SK-N-SH (cell line): ENCODE measurements at regions not wholly inside any gene's neighbourhood (a gene's known extent, or its start where the extent isn't known, plus 50 kb on each side); places are given as distances from the start of the nearest gene placed in this dataset.

Experiments
- CTCF ChIA-PET: fragments of 300-600, 350-600 bp; formaldehyde crosslinking; extraction: SDS; loops from one replicate; lab custom pipeline; 2021; lab: Yijun Ruan, JAX
- POLR2A ChIA-PET: fragments of 350-600 bp; sonication (Branson Sonifier 250); formaldehyde crosslinking; extraction: SDS; loops from one replicate; lab custom pipeline; 2020; ENCODE audit warnings: antibody characterized with exemption, inconsistent platforms; lab: Yijun Ruan, JAX
- DNase-seq: peaks from one replicate; pipeline ENCODE4 v3.0.0; 2012
- H2AFZ ChIP-seq: fragments of 200-600 bp; sonication (generic); 2 replicates; pipeline ENCODE4 v1.8.1; 2016; ENCODE audit warnings: antibody characterized with exemption, mild to moderate bottlenecking, low read depth
- H3F3A ChIP-seq: fragments of 200-600 bp; sonication (generic); replicated peaks from 2 replicates; pipeline ENCODE3; 2016; ENCODE audit warnings: antibody characterized with exemption, mild to moderate bottlenecking; ENCODE audit not compliant: insufficient read depth
- H3K27ac ChIP-seq, 2 experiments: fragments of 200-500 bp in 1 of 2; fragments of 200-600 bp in 1 of 2; sonication (Bioruptor generic) in 1 of 2; sonication (generic), shearing (Covaris generic) in 1 of 2; 2 replicates each; pipeline versions ENCODE4 v1.5.1 to v1.6.1; 2014 to 2016; ENCODE audit warnings: low read depth in 2 of 2, inconsistent platforms in 1 of 2, low read length in 1 of 2, mild to moderate bottlenecking in 1 of 2, mixed read lengths in 1 of 2
- H3K27me3 ChIP-seq: fragments of 200-600 bp; sonication (generic), shearing (Covaris generic); 2 replicates; pipeline ENCODE4 v1.6.1; 2016; ENCODE audit warnings: mixed run types; ENCODE audit not compliant: insufficient read depth
- H3K36me3 ChIP-seq, 2 experiments: fragments of 200-500 bp in 1 of 2; fragments of 200-600 bp in 1 of 2; sonication (Bioruptor generic) in 1 of 2; sonication (generic) in 1 of 2; replicated peaks in 1 of 2; 2 replicates each; pipeline versions ENCODE3 to v1.5.1; 2014 to 2016; ENCODE audit warnings: low read length in 1 of 2, mild to moderate bottlenecking in 1 of 2; ENCODE audit not compliant: insufficient read depth in 2 of 2, control insufficient read depth in 1 of 2
- H3K4me1 ChIP-seq, 2 experiments: fragments of 200-500 bp in 1 of 2; fragments of 200-600 bp in 1 of 2; sonication (Bioruptor generic) in 1 of 2; sonication (generic), shearing (Covaris generic) in 1 of 2; 2 replicates each; pipeline versions ENCODE4 v1.5.1 to v1.6.1; 2014 to 2016; ENCODE audit warnings: low read depth in 1 of 2, low read length in 1 of 2, mixed run types in 1 of 2; ENCODE audit not compliant: insufficient read depth in 2 of 2, control insufficient read depth in 1 of 2
- H3K4me2 ChIP-seq: fragments of 200-600 bp; sonication (generic), shearing (Covaris generic); 2 replicates; pipeline ENCODE4 v1.6.1; 2017; ENCODE audit warnings: mixed run types
- H3K4me3 ChIP-seq, 2 experiments: fragments of 200-500 bp in 1 of 2; fragments of 200-600 bp in 1 of 2; sonication (Bioruptor generic) in 1 of 2; sonication (generic), shearing (Covaris generic) in 1 of 2; 2 replicates each; pipeline versions ENCODE4 v1.5.1 to v1.8.1; 2014 to 2016; ENCODE audit warnings: low read depth in 2 of 2, inconsistent platforms in 1 of 2, low read length in 1 of 2, mild to moderate bottlenecking in 1 of 2, mixed read lengths in 1 of 2, moderate library complexity in 1 of 2
- H3K79me2 ChIP-seq: fragments of 200-600 bp; sonication (generic); 2 replicates; pipeline ENCODE4 v1.8.1; 2017; ENCODE audit warnings: mild to moderate bottlenecking; ENCODE audit not compliant: insufficient read depth
- H3K9ac ChIP-seq: fragments of 200-600 bp; sonication (generic); 2 replicates; pipeline ENCODE4 v1.6.1; 2017; ENCODE audit warnings: mixed run types
- H3K9me2 ChIP-seq: fragments of 200-600 bp; sonication (generic); 2 replicates; pipeline ENCODE4 v1.6.1; 2017; ENCODE audit warnings: mixed run types
- H3K9me3 ChIP-seq: fragments of 200-600 bp; sonication (generic); 2 replicates; pipeline ENCODE4 v1.6.1; 2017; ENCODE audit warnings: mixed run types, mild to moderate bottlenecking, moderate library complexity
- H4K20me1 ChIP-seq: fragments of 200-600 bp; sonication (generic); 2 replicates; pipeline ENCODE4 v1.6.1; 2017; ENCODE audit warnings: mild to moderate bottlenecking, mixed run types; ENCODE audit not compliant: insufficient read depth
- ELF1 ChIP-seq: IDR thresholded peaks from 2 replicates; pipeline ENCODE4 v1.4.0; 2012
- FOXJ3 ChIP-seq: sonication (generic); formaldehyde crosslinking; IDR thresholded peaks from 2 replicates; pipeline ENCODE4 v1.5.1; 2020; ENCODE audit warnings: mild to moderate bottlenecking, missing genetic modification reagents
- FOXM1 ChIP-seq: IDR thresholded peaks from 2 replicates; pipeline ENCODE4 v1.4.0; 2012; ENCODE audit warnings: low read depth, mild to moderate bottlenecking
- JUND ChIP-seq: IDR thresholded peaks from 2 replicates; pipeline ENCODE4 v1.4.0; 2012
- MEF2A ChIP-seq: IDR thresholded peaks from 2 replicates; pipeline ENCODE4 v1.4.0; 2012; ENCODE audit warnings: low read depth, borderline replicate concordance
- MXI1 ChIP-seq: IDR thresholded peaks from 2 replicates; pipeline ENCODE4 v1.6.1; 2012; ENCODE audit warnings: mild to moderate bottlenecking, low read depth, low read length, improper control_type of control experiment
- POLR2AphosphoS5 ChIP-seq: IDR thresholded peaks from 2 replicates; pipeline ENCODE4 v1.6.1; 2012; ENCODE audit warnings: low read depth, low read length
- RAD21 ChIP-seq: IDR thresholded peaks from 2 replicates; pipeline ENCODE4 v1.6.1; 2012; ENCODE audit warnings: mild to moderate bottlenecking, low read length
- RFX5 ChIP-seq: IDR thresholded peaks from 2 replicates; pipeline ENCODE4 v1.6.1; 2012; ENCODE audit warnings: mild to moderate bottlenecking, improper control_type of control experiment, low read length
- SMC3 ChIP-seq: IDR thresholded peaks from 2 replicates; pipeline ENCODE4 v1.6.1; 2012; ENCODE audit warnings: low read depth, low read length, improper control_type of control experiment
- TAF1 ChIP-seq: IDR thresholded peaks from 2 replicates; pipeline ENCODE4 v1.6.1; 2012; ENCODE audit warnings: low read depth, mild to moderate bottlenecking, low read length, moderate library complexity, borderline replicate concordance
- TCF12 ChIP-seq: IDR thresholded peaks from 2 replicates; pipeline ENCODE4 v1.4.0; 2012
- YY1 ChIP-seq: IDR thresholded peaks from 2 replicates; pipeline ENCODE4 v1.4.0; 2012; ENCODE audit warnings: low read depth, mild to moderate bottlenecking
- WGBS: methylation state at CpG from one replicate; pipeline ENCODE4 v1.1.6; 2017; ENCODE audit warnings: low lambda C conversion rate; 5-methylcytosine and 5-hydroxymethylcytosine counted together
- TF ChIP-seq, protein P1 (sequence below): IDR thresholded peaks from 2 replicates; pipeline ENCODE4 v1.4.0; 2012; ENCODE audit warnings: low read depth, borderline replicate concordance
- TF ChIP-seq, protein P2 (sequence below): IDR thresholded peaks from 2 replicates; pipeline ENCODE4 v1.4.0; 2012; ENCODE audit warnings: low read depth, borderline replicate concordance
- TF ChIP-seq, protein P3 (sequence below): IDR thresholded peaks from 2 replicates; pipeline ENCODE4 v1.4.0; 2012; ENCODE audit warnings: low read depth
- TF ChIP-seq, protein P4 (sequence below): fragments of 200-600 bp; sonication (generic); IDR thresholded peaks from 2 replicates; pipeline ENCODE4 v1.6.1; 2017; ENCODE audit warnings: antibody characterized with exemption, mild to moderate bottlenecking, moderate library complexity

DNA sequence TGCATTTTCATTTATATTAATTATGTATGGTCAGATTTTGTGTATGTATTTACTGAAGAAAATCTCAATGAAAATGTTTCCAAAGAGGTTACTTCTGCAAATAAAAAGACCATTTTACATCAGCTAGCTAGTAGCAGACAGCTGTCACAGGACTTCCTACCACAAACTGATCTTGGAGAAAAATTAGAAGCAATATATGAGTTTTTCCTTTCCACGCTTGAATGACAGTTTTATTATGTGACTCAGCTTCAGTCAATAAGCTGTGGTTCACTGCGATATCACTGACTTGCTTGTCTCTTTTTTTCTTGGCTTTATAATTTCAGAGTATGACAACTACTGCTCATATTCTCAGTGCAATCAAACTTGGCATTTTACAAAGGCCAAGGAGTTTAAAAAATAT, 787.4 kb upstream of the GALNTL6 start:
- H3K9me3 ChIP-seq: no peaks in the 10 kb centered on the region

DNA sequence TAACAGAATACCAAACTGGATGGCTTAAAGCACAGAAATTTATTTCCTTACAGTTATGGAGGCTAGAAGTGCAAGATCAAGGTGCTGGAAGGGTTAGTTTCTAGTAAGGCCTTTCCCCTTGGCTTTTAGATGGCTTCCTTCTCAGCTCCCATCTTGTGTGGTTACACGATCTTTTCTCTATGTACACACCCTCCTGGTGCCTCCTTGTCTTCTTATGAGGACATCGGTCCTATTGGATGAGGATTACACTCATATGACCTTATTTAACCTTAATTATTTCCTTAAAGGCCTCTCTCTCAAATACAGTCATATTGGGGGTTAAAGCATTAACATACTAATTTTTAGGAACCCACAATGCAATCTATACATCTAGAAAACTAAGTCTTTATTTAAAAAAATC, 787.9 kb upstream of the GALNTL6 start:
- Histone ChIP-seq H4K20me1 (no peaks in the 10 kb centered on the region), H2AFZ (no peak overlapping the region), H3K9me3 (no peaks in the 10 kb centered on the region), H3K36me3 (no peaks in the 10 kb centered on the region), H3K9me2 (no peaks in the 10 kb centered on the region), H3K27ac (no peak overlapping the region), H3K4me1 (no peaks in the 10 kb centered on the region), H3K4me3 (no peak overlapping the region)
- CTCF ChIA-PET: no interaction called here
- DNase-seq: no peak
- 11% methylated on average over 2 of the region's 2 CpGs for WGBS
- TF ChIP-seq, protein P1, sequence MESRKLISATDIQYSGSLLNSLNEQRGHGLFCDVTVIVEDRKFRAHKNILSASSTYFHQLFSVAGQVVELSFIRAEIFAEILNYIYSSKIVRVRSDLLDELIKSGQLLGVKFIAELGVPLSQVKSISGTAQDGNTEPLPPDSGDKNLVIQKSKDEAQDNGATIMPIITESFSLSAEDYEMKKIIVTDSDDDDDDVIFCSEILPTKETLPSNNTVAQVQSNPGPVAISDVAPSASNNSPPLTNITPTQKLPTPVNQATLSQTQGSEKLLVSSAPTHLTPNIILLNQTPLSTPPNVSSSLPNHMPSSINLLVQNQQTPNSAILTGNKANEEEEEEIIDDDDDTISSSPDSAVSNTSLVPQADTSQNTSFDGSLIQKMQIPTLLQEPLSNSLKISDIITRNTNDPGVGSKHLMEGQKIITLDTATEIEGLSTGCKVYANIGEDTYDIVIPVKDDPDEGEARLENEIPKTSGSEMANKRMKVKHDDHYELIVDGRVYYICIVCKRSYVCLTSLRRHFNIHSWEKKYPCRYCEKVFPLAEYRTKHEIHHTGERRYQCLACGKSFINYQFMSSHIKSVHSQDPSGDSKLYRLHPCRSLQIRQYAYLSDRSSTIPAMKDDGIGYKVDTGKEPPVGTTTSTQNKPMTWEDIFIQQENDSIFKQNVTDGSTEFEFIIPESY: no peak
- TF ChIP-seq, protein P2, sequence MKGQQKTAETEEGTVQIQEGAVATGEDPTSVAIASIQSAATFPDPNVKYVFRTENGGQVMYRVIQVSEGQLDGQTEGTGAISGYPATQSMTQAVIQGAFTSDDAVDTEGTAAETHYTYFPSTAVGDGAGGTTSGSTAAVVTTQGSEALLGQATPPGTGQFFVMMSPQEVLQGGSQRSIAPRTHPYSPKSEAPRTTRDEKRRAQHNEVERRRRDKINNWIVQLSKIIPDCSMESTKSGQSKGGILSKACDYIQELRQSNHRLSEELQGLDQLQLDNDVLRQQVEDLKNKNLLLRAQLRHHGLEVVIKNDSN: no peak
- TF ChIP-seq RFX5 (no peak), SMC3 (no peak), JUND (no peak), TCF12 (no peak), RAD21 (no peak), YY1 (no peak), MXI1 (no peak), ELF1 (no peak), POLR2AphosphoS5 (no peak), TAF1 (no peak), FOXM1 (no peak)
- TF ChIP-seq, protein P3, sequence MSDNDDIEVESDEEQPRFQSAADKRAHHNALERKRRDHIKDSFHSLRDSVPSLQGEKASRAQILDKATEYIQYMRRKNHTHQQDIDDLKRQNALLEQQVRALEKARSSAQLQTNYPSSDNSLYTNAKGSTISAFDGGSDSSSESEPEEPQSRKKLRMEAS: no peak
- TF ChIP-seq, protein P4, sequence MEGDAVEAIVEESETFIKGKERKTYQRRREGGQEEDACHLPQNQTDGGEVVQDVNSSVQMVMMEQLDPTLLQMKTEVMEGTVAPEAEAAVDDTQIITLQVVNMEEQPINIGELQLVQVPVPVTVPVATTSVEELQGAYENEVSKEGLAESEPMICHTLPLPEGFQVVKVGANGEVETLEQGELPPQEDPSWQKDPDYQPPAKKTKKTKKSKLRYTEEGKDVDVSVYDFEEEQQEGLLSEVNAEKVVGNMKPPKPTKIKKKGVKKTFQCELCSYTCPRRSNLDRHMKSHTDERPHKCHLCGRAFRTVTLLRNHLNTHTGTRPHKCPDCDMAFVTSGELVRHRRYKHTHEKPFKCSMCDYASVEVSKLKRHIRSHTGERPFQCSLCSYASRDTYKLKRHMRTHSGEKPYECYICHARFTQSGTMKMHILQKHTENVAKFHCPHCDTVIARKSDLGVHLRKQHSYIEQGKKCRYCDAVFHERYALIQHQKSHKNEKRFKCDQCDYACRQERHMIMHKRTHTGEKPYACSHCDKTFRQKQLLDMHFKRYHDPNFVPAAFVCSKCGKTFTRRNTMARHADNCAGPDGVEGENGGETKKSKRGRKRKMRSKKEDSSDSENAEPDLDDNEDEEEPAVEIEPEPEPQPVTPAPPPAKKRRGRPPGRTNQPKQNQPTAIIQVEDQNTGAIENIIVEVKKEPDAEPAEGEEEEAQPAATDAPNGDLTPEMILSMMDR: no peak
- TF ChIP-seq, all 33 proteins: peak for 0
- no peaks in the 10 kb centered on the region for H3F3A ChIP-seq
- H3K9ac ChIP-seq: no peak overlapping the region
- POLR2A ChIA-PET: no interaction called here
- H3K79me2 ChIP-seq: no peaks in the 10 kb centered on the region
- H3K27me3 ChIP-seq: no peaks in the 10 kb centered on the region
- H3K4me2 ChIP-seq: no peak overlapping the region

More for the DNA sequence above, 787.4 kb upstream of the GALNTL6 start:
- Histone ChIP-seq H3K36me3 (no peaks in the 10 kb centered on the region), H3K27ac (no peak overlapping the region), H3K9me2 (no peaks in the 10 kb centered on the region), H3F3A (no peaks in the 10 kb centered on the region), H3K4me2 (no peak overlapping the region), H3K4me3 (no peak overlapping the region), H2AFZ (no peak overlapping the region), H3K4me1 (no peaks in the 10 kb centered on the region), H4K20me1 (no peaks in the 10 kb centered on the region), H3K79me2 (no peaks in the 10 kb centered on the region), H3K9ac (no peak overlapping the region), H3K27me3 (no peaks in the 10 kb centered on the region)
- TF ChIP-seq FOXJ3 (CRISPR knock-in tag): no peak
- no peak for TF ChIP-seq MEF2A
- TF ChIP-seq, protein P3: no peak
- no peak for TF ChIP-seq TAF1
- DNase-seq: no peak
- ChIA-PET POLR2A (no interaction called here), CTCF (no interaction called here)
- 31% methylated on average over 2 of the region's 2 CpGs for WGBS
